WTC11 (cell line): ENCODE measurements at regions not wholly inside any gene's neighbourhood (a gene's known extent, or its start where the extent isn't known, plus 50 kb on each side); places are given as distances from the start of the nearest gene placed in this dataset.

ENCODE experiments used
- ATAC-seq: fragments of 200-7000 bp; cut with Tn5 transposase; 2 replicates; pipeline ENCODE4 v1.10.0; 2021; ENCODE audit warnings: mild to moderate bottlenecking, moderate library complexity
- CTCF ChIA-PET: fragments of 300-600 bp; sonication (Branson Sonifier 250); formaldehyde crosslinking; loops from one replicate; lab custom pipeline; 2021; ENCODE audit warnings: antibody characterized with exemption; lab: Charles Lee
- POLR2A ChIA-PET: fragments of 350-600 bp; sonication (Branson Sonifier 250); formaldehyde crosslinking; loops from one replicate; lab custom pipeline; 2021; ENCODE audit warnings: antibody characterized with exemption; lab: Charles Lee
- DNase-seq: peaks from one replicate; pipeline ENCODE4 v3.0.0; 2021; ENCODE audit warnings: low spot score
- H3K27ac Mint-ChIP-seq: 2 replicates; pipeline ENCODE4 v1.8.0; 2021; ENCODE audit warnings: mixed read lengths
- H3K27me3 Mint-ChIP-seq: 2 replicates; pipeline ENCODE4 v1.8.0; 2021; ENCODE audit warnings: low read depth, mild to moderate bottlenecking, moderate library complexity, mixed read lengths
- H3K36me3 Mint-ChIP-seq: 2 replicates; pipeline ENCODE4 v1.8.0; 2021; ENCODE audit warnings: mixed read lengths
- H3K4me1 Mint-ChIP-seq: 2 replicates; pipeline ENCODE4 v1.8.0; 2022; ENCODE audit warnings: mixed read lengths
- H3K4me3 Mint-ChIP-seq: 2 replicates; pipeline ENCODE4 v1.8.0; 2021; ENCODE audit warnings: mild to moderate bottlenecking, moderate library complexity, mixed read lengths
- H3K9me3 Mint-ChIP-seq: 2 replicates; pipeline ENCODE4 v1.8.0; 2021; ENCODE audit warnings: mixed read lengths
- EMX1 ChIP-seq: fragments of 250-450 bp; sonication (Bioruptor Pico); IDR thresholded peaks from 2 replicates; pipeline ENCODE4 v1.8.0; 2021; ENCODE audit warnings: mild to moderate bottlenecking
- FOXK1 ChIP-seq: sonication (generic); formaldehyde crosslinking; IDR thresholded peaks from 2 replicates; pipeline ENCODE4 v1.8.0; 2022; ENCODE audit warnings: mild to moderate bottlenecking, moderate library complexity, missing genetic modification reagents
- GABPB1 ChIP-seq: sonication (generic); formaldehyde crosslinking; IDR thresholded peaks from 2 replicates; pipeline ENCODE4 v1.8.1; 2023; ENCODE audit warnings: mild to moderate bottlenecking, missing genetic modification reagents
- IRF2 ChIP-seq: sonication (generic); formaldehyde crosslinking; IDR thresholded peaks from 2 replicates; pipeline ENCODE4 v1.8.0; 2022; ENCODE audit warnings: low read depth, missing genetic modification reagents, borderline replicate concordance
- JAZF1 ChIP-seq: fragments of 250-450 bp; sonication (Bioruptor Pico); IDR thresholded peaks from 2 replicates; pipeline ENCODE4 v1.9.0; 2021; ENCODE audit warnings: moderate library complexity, mild to moderate bottlenecking, inconsistent platforms
- KAT7 ChIP-seq: sonication (generic); formaldehyde crosslinking; IDR thresholded peaks from 2 replicates; pipeline ENCODE4 v1.8.1; 2023; ENCODE audit warnings: missing genetic modification reagents, mild to moderate bottlenecking, borderline replicate concordance
- TEAD1 ChIP-seq: sonication (generic); formaldehyde crosslinking; IDR thresholded peaks from 2 replicates; pipeline ENCODE4 v1.8.0; 2022; ENCODE audit warnings: mild to moderate bottlenecking, missing genetic modification reagents
- TF ChIP-seq, protein P1 (sequence below): fragments of 250-450 bp; sonication (Bioruptor Pico); IDR thresholded peaks from 2 replicates; pipeline ENCODE4 v1.9.0; 2021; ENCODE audit warnings: mild to moderate bottlenecking, borderline replicate concordance
- TF ChIP-seq, protein P2 (sequence below): sonication (generic); formaldehyde crosslinking; IDR thresholded peaks from 2 replicates; pipeline ENCODE4 v1.8.1; 2023; ENCODE audit warnings: mild to moderate bottlenecking, missing genetic modification reagents, moderate library complexity
- TF ChIP-seq, protein P3 (sequence below): fragments of 250-450 bp; sonication (Bioruptor Pico); IDR thresholded peaks from 2 replicates; pipeline ENCODE4 v1.9.0; 2021; ENCODE audit warnings: mild to moderate bottlenecking
- TF ChIP-seq, protein P4 (sequence below): sonication (generic); formaldehyde crosslinking; IDR thresholded peaks from 2 replicates; pipeline ENCODE4 v1.8.0; 2022; ENCODE audit warnings: mild to moderate bottlenecking, missing genetic modification reagents
- TF ChIP-seq, protein P5 (sequence below): sonication (generic); formaldehyde crosslinking; IDR thresholded peaks from 2 replicates; pipeline ENCODE4 v1.8.1; 2023; ENCODE audit warnings: mild to moderate bottlenecking, missing genetic modification reagents, borderline replicate concordance
- TF ChIP-seq, protein P6 (sequence below): sonication (generic); formaldehyde crosslinking; conservative IDR thresholded peaks from 2 replicates; pipeline ENCODE4 v1.8.1; 2023; ENCODE audit warnings: mild to moderate bottlenecking, low read depth, missing genetic modification reagents, moderate library complexity
- TF ChIP-seq, protein P7 (sequence below): sonication (generic); formaldehyde crosslinking; IDR thresholded peaks from 2 replicates; pipeline ENCODE4 v1.8.0; 2023; ENCODE audit warnings: missing genetic modification reagents
- TF ChIP-seq, protein P8 (sequence below): sonication (generic); formaldehyde crosslinking; IDR thresholded peaks from 2 replicates; pipeline ENCODE4 v1.8.1; 2023; ENCODE audit warnings: mild to moderate bottlenecking, moderate library complexity, missing genetic modification reagents

DNA sequence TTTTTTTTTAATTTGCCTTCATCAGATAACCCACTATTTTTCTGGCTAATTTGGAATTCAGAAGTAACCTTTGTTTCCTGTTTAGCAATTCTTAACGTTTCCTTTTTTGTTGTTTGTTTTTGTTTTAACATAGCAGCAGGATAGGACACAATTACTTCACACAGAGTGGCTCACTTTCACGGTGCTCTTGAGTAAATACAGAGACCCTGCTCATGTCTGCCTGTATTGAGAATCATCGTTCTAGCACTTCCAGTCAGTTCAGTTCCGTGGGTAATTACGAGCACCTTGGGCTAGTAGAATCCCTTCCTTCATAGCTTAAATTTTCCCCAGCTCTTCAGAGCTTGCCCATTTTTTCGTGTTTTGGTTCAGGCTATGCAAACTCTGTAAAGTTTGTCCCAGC lies 1225.4 kb upstream of the LRRTM1 start (continued):
- TF ChIP-seq, protein P1, sequence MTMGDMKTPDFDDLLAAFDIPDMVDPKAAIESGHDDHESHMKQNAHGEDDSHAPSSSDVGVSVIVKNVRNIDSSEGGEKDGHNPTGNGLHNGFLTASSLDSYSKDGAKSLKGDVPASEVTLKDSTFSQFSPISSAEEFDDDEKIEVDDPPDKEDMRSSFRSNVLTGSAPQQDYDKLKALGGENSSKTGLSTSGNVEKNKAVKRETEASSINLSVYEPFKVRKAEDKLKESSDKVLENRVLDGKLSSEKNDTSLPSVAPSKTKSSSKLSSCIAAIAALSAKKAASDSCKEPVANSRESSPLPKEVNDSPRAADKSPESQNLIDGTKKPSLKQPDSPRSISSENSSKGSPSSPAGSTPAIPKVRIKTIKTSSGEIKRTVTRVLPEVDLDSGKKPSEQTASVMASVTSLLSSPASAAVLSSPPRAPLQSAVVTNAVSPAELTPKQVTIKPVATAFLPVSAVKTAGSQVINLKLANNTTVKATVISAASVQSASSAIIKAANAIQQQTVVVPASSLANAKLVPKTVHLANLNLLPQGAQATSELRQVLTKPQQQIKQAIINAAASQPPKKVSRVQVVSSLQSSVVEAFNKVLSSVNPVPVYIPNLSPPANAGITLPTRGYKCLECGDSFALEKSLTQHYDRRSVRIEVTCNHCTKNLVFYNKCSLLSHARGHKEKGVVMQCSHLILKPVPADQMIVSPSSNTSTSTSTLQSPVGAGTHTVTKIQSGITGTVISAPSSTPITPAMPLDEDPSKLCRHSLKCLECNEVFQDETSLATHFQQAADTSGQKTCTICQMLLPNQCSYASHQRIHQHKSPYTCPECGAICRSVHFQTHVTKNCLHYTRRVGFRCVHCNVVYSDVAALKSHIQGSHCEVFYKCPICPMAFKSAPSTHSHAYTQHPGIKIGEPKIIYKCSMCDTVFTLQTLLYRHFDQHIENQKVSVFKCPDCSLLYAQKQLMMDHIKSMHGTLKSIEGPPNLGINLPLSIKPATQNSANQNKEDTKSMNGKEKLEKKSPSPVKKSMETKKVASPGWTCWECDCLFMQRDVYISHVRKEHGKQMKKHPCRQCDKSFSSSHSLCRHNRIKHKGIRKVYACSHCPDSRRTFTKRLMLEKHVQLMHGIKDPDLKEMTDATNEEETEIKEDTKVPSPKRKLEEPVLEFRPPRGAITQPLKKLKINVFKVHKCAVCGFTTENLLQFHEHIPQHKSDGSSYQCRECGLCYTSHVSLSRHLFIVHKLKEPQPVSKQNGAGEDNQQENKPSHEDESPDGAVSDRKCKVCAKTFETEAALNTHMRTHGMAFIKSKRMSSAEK = no peak

DNA sequence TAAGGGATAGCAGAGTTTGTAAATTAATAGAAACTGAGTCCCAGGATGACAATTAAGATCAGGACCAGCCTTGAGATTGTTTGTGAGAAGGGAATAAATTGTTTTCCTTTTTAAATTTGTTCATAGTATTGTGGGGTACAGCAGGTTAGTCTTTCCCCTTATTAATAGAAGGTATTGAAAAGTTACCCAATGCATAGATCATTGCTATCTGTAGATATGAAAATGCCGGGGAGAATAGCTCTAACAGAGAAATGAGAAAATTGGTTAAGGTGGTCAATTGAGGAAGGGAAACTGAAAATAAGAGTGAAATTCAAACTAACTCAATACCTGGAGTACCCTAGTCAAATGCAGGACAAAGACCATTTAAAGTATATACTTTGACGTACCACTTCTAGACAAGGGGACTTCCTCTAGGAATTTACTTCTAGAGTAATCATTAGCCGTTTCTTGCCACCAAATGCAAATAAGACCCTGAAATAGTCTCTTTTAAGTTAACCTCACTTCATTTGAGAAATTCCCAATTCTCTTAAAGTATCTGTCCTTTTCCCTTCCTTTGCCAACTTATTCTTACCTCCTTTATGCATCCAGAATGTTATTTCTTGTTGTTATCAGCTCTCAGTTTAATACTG lies 1224.4 kb upstream of the LRRTM1 start:
- CTCF ChIA-PET = no interaction called here
- Mint-ChIP-seq H3K27me3 (no peaks in the 10 kb centered on the region), H3K9me3 (no peaks in the 10 kb centered on the region), H3K36me3 (no peaks in the 10 kb centered on the region), H3K4me1 (peaks cover 11% of the 10 kb centered on the region), H3K4me3 (no peak overlapping the region), H3K27ac (no peak overlapping the region)
- DNase-seq (no peak), ATAC-seq (no peak)
- POLR2A ChIA-PET = no interaction called here
- TF ChIP-seq, protein P2, sequence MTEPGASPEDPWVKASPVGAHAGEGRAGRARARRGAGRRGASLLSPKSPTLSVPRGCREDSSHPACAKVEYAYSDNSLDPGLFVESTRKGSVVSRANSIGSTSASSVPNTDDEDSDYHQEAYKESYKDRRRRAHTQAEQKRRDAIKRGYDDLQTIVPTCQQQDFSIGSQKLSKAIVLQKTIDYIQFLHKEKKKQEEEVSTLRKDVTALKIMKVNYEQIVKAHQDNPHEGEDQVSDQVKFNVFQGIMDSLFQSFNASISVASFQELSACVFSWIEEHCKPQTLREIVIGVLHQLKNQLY (CRISPR knock-in tag) = no peak
- TF ChIP-seq JAZF1 (CRISPR knock-in tag) (no peak), EMX1 (CRISPR knock-in tag) (no peak), IRF2 (CRISPR knock-in tag) (no peak), GABPB1 (CRISPR knock-in tag) (no peak), KAT7 (no peak)
- TF ChIP-seq, protein P3, sequence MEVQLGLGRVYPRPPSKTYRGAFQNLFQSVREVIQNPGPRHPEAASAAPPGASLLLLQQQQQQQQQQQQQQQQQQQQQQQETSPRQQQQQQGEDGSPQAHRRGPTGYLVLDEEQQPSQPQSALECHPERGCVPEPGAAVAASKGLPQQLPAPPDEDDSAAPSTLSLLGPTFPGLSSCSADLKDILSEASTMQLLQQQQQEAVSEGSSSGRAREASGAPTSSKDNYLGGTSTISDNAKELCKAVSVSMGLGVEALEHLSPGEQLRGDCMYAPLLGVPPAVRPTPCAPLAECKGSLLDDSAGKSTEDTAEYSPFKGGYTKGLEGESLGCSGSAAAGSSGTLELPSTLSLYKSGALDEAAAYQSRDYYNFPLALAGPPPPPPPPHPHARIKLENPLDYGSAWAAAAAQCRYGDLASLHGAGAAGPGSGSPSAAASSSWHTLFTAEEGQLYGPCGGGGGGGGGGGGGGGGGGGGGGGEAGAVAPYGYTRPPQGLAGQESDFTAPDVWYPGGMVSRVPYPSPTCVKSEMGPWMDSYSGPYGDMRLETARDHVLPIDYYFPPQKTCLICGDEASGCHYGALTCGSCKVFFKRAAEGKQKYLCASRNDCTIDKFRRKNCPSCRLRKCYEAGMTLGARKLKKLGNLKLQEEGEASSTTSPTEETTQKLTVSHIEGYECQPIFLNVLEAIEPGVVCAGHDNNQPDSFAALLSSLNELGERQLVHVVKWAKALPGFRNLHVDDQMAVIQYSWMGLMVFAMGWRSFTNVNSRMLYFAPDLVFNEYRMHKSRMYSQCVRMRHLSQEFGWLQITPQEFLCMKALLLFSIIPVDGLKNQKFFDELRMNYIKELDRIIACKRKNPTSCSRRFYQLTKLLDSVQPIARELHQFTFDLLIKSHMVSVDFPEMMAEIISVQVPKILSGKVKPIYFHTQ (CRISPR knock-in tag) = no peak
- TF ChIP-seq, protein P4, sequence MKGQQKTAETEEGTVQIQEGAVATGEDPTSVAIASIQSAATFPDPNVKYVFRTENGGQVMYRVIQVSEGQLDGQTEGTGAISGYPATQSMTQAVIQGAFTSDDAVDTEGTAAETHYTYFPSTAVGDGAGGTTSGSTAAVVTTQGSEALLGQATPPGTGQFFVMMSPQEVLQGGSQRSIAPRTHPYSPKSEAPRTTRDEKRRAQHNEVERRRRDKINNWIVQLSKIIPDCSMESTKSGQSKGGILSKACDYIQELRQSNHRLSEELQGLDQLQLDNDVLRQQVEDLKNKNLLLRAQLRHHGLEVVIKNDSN = no peak
- TF ChIP-seq, protein P5, sequence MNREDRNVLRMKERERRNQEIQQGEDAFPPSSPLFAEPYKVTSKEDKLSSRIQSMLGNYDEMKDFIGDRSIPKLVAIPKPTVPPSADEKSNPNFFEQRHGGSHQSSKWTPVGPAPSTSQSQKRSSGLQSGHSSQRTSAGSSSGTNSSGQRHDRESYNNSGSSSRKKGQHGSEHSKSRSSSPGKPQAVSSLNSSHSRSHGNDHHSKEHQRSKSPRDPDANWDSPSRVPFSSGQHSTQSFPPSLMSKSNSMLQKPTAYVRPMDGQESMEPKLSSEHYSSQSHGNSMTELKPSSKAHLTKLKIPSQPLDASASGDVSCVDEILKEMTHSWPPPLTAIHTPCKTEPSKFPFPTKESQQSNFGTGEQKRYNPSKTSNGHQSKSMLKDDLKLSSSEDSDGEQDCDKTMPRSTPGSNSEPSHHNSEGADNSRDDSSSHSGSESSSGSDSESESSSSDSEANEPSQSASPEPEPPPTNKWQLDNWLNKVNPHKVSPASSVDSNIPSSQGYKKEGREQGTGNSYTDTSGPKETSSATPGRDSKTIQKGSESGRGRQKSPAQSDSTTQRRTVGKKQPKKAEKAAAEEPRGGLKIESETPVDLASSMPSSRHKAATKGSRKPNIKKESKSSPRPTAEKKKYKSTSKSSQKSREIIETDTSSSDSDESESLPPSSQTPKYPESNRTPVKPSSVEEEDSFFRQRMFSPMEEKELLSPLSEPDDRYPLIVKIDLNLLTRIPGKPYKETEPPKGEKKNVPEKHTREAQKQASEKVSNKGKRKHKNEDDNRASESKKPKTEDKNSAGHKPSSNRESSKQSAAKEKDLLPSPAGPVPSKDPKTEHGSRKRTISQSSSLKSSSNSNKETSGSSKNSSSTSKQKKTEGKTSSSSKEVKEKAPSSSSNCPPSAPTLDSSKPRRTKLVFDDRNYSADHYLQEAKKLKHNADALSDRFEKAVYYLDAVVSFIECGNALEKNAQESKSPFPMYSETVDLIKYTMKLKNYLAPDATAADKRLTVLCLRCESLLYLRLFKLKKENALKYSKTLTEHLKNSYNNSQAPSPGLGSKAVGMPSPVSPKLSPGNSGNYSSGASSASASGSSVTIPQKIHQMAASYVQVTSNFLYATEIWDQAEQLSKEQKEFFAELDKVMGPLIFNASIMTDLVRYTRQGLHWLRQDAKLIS = no peak

DNA sequence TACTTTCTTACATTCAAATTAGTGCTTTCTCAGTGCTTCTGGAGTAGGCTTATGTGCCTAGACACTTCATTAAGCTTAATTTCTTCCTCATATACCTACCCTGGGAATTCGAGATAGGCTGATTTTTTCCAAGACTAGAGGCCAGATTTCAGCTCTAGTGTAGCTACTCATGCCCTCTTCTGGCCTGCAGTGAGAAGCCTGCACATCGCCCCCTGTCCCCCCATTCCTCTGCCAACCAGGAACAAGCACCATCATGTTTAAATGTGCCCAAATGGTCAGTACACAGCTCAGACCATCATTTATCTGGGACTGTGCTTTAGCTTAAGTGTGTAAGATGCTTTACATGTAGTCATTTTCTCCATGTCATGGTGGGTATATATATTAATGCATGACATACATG lies 1218.8 kb upstream of the LRRTM1 start:
- Mint-ChIP-seq H3K27ac (no peak overlapping the region), H3K27me3 (no peaks in the 10 kb centered on the region), H3K4me1 (no peaks in the 10 kb centered on the region), H3K4me3 (no peak overlapping the region), H3K36me3 (no peaks in the 10 kb centered on the region), H3K9me3 (no peaks in the 10 kb centered on the region)
- peak; percentile 27 for DNase-seq
- peak; percentile 78 for ATAC-seq
- CTCF ChIA-PET = interaction anchor here (0.6 to 1.2 kb wide), 5 partner anchors 22 to 580 kb away, joined by 3 to 6 read pairs (median 3); no protein-coding TSS in a partner anchor
- POLR2A ChIA-PET = no interaction called here
- no peak for TF ChIP-seq TEAD1 (CRISPR knock-in tag)
- TF ChIP-seq FOXK1 (CRISPR knock-in tag) = no peak
- TF ChIP-seq, protein P6, sequence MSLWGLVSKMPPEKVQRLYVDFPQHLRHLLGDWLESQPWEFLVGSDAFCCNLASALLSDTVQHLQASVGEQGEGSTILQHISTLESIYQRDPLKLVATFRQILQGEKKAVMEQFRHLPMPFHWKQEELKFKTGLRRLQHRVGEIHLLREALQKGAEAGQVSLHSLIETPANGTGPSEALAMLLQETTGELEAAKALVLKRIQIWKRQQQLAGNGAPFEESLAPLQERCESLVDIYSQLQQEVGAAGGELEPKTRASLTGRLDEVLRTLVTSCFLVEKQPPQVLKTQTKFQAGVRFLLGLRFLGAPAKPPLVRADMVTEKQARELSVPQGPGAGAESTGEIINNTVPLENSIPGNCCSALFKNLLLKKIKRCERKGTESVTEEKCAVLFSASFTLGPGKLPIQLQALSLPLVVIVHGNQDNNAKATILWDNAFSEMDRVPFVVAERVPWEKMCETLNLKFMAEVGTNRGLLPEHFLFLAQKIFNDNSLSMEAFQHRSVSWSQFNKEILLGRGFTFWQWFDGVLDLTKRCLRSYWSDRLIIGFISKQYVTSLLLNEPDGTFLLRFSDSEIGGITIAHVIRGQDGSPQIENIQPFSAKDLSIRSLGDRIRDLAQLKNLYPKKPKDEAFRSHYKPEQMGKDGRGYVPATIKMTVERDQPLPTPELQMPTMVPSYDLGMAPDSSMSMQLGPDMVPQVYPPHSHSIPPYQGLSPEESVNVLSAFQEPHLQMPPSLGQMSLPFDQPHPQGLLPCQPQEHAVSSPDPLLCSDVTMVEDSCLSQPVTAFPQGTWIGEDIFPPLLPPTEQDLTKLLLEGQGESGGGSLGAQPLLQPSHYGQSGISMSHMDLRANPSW = no peak
- TF ChIP-seq, protein P7, sequence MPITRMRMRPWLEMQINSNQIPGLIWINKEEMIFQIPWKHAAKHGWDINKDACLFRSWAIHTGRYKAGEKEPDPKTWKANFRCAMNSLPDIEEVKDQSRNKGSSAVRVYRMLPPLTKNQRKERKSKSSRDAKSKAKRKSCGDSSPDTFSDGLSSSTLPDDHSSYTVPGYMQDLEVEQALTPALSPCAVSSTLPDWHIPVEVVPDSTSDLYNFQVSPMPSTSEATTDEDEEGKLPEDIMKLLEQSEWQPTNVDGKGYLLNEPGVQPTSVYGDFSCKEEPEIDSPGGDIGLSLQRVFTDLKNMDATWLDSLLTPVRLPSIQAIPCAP (CRISPR knock-in tag) = no peak
- TF ChIP-seq, protein P8, sequence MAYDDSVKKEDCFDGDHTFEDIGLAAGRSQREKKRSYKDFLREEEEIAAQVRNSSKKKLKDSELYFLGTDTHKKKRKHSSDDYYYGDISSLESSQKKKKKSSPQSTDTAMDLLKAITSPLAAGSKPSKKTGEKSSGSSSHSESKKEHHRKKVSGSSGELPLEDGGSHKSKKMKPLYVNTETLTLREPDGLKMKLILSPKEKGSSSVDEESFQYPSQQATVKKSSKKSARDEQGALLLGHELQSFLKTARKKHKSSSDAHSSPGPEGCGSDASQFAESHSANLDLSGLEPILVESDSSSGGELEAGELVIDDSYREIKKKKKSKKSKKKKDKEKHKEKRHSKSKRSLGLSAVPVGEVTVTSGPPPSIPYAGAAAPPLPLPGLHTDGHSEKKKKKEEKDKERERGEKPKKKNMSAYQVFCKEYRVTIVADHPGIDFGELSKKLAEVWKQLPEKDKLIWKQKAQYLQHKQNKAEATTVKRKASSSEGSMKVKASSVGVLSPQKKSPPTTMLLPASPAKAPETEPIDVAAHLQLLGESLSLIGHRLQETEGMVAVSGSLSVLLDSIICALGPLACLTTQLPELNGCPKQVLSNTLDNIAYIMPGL (CRISPR knock-in tag) = no peak
